HepG2 (cell line): ENCODE measurements at regions not wholly inside any gene's neighbourhood (a gene's known extent, or its start where the extent isn't known, plus 50 kb on each side); places are given as distances from the start of the nearest gene placed in this dataset.
A peak's percentile ranks its signal among the peaks of the same experiment; 100 is the strongest.

Experiments used
- ARID3A ChIP-seq: IDR thresholded peaks from 2 replicates; pipeline ENCODE4 v1.6.1; 2012; ENCODE audit warnings: low read depth, low read length, improper control_type of control experiment
- ATF4 ChIP-seq, 2 experiments: fragments of 450-650 bp in 1 of 2; sonication (generic) in 1 of 2; formaldehyde crosslinking; IDR thresholded peaks; 2 replicates each; pipeline versions ENCODE4 v1.5.0 to v1.8.0; 2020 to 2022; ENCODE audit warnings: mild to moderate bottlenecking in 1 of 2, missing genetic modification reagents in 1 of 2
- CEBPG ChIP-seq: IDR thresholded peaks from 2 replicates; pipeline ENCODE4 v1.6.1; 2016
- GABPB1 ChIP-seq: IDR thresholded peaks from 2 replicates; pipeline ENCODE4 v1.6.1; 2016; ENCODE audit warnings: mild to moderate bottlenecking, missing genetic modification reagents, moderate library complexity, missing compliant biosample characterization
- HMG20A ChIP-seq: IDR thresholded peaks from 2 replicates; pipeline ENCODE4 v1.6.1; 2016; ENCODE audit warnings: borderline replicate concordance
- HOMEZ ChIP-seq: IDR thresholded peaks from 2 replicates; pipeline ENCODE4 v1.6.1; 2016; ENCODE audit warnings: low read depth
- MED1 ChIP-seq: sonication (generic); formaldehyde crosslinking; IDR thresholded peaks from 2 replicates; pipeline ENCODE4 v1.4.0; 2020; ENCODE audit warnings: missing genetic modification reagents
- NFYC ChIP-seq: IDR thresholded peaks from 2 replicates; pipeline ENCODE4 v1.6.1; 2016; ENCODE audit warnings: missing genetic modification reagents, missing compliant biosample characterization
- NR2C2 ChIP-seq: sonication (generic); formaldehyde crosslinking; IDR thresholded peaks from 2 replicates; pipeline ENCODE4 v1.4.0; 2020; ENCODE audit warnings: missing genetic modification reagents, mild to moderate bottlenecking, moderate library complexity, borderline replicate concordance
- NR2F6 ChIP-seq, 2 experiments: IDR thresholded peaks; 2 replicates each; pipeline ENCODE4 v1.6.1; 2016; ENCODE audit warnings: antibody characterized with exemption in 1 of 2, mild to moderate bottlenecking in 1 of 2
- PAXIP1 ChIP-seq: sonication (generic); formaldehyde crosslinking; conservative IDR thresholded peaks from 2 replicates; pipeline ENCODE4 v1.4.0; 2020; ENCODE audit warnings: mild to moderate bottlenecking, missing genetic modification reagents, moderate library complexity
- POGZ ChIP-seq: sonication (generic); formaldehyde crosslinking; IDR thresholded peaks from 2 replicates; pipeline ENCODE4 v1.4.0; 2020; ENCODE audit warnings: mild to moderate bottlenecking, missing genetic modification reagents
- RBFOX2 ChIP-seq: fragments of 200-400 bp; formaldehyde crosslinking; IDR thresholded peaks from 2 replicates; pipeline ENCODE4 v1.6.1; 2017; ENCODE audit warnings: low read depth, mild to moderate bottlenecking, low read length
- SALL1 ChIP-seq: sonication (generic); formaldehyde crosslinking; IDR thresholded peaks from 2 replicates; pipeline ENCODE4 v1.8.0; 2022; ENCODE audit warnings: mild to moderate bottlenecking, missing genetic modification reagents
- SOX5 ChIP-seq: IDR thresholded peaks from 2 replicates; pipeline ENCODE4 v1.6.1; 2016; ENCODE audit warnings: borderline replicate concordance
- SOX6 ChIP-seq, 2 experiments: fragments of 450-650 bp in 1 of 2; sonication (generic) in 1 of 2; formaldehyde crosslinking in 1 of 2; IDR thresholded peaks; 2 replicates each; pipeline versions ENCODE4 v1.4.0 to v1.6.1; 2017 to 2020; ENCODE audit warnings: antibody characterized with exemption in 1 of 2, mild to moderate bottlenecking in 1 of 2, missing genetic modification reagents in 1 of 2
- THAP11 ChIP-seq: IDR thresholded peaks from 2 replicates; pipeline ENCODE4 v1.6.1; 2016; ENCODE audit warnings: missing biosample characterization, missing genetic modification reagents
- ZMYM4 ChIP-seq: sonication (generic); formaldehyde crosslinking; IDR thresholded peaks from 2 replicates; pipeline ENCODE4 v1.8.1; 2023; ENCODE audit warnings: mild to moderate bottlenecking, missing genetic modification reagents
- ZNF101 ChIP-seq: sonication (generic); formaldehyde crosslinking; IDR thresholded peaks from 2 replicates; pipeline ENCODE4 v1.4.0; 2020; ENCODE audit warnings: mild to moderate bottlenecking, low read depth, missing genetic modification reagents, borderline replicate concordance
- ZNF331 ChIP-seq: sonication (generic); formaldehyde crosslinking; IDR thresholded peaks from 2 replicates; pipeline ENCODE4 v1.4.0; 2020; ENCODE audit warnings: missing genetic modification reagents
- ZNF430 ChIP-seq: sonication (generic); formaldehyde crosslinking; IDR thresholded peaks from 2 replicates; pipeline ENCODE4 v1.9.0; 2021; ENCODE audit warnings: mild to moderate bottlenecking, missing genetic modification reagents
- ZNF576 ChIP-seq: sonication (generic); formaldehyde crosslinking; IDR thresholded peaks from 2 replicates; pipeline ENCODE4 v1.4.0; 2020; ENCODE audit warnings: mild to moderate bottlenecking, missing genetic modification reagents

- peak; percentile 49 for TF ChIP-seq PAXIP1 (CRISPR knock-in tag)
- TF ChIP-seq CEBPG (CRISPR knock-in tag) = peak; percentile 19; the same call in 1 of the 2 replicates
- TF ChIP-seq ZNF331 (CRISPR knock-in tag) = peak; percentile 23; the same call in 1 of the 2 replicates
- TF ChIP-seq MED1 (CRISPR knock-in tag) = peak; percentile 72
- TF ChIP-seq ATF4 (CRISPR knock-in tag; IDR thresholded peaks at IDR 0.05) = 0 out of 4 replicates have a peak, but pooled peaks of 1 of the 2 experiments have one; percentile 25
- no peak for TF ChIP-seq NFYC (CRISPR knock-in tag)
- peak; percentile 44; the same call in 1 of the 2 replicates for TF ChIP-seq SOX5 (CRISPR knock-in tag)
- TF ChIP-seq ZNF430 = no peak
- no peak for TF ChIP-seq ZNF576 (CRISPR knock-in tag)
- peak; percentile 20; the same call in 1 of the 2 replicates for TF ChIP-seq NR2C2 (CRISPR knock-in tag)
- 0 out of 2 replicates have a peak, but pooled peaks have one; percentile 25 for TF ChIP-seq POGZ
- TF ChIP-seq THAP11 = 0 out of 2 replicates have a peak, but pooled peaks have one; percentile 20
- peak; percentile 84; the same call in 1 of the 2 replicates for TF ChIP-seq HOMEZ
- peak; percentile 74 for TF ChIP-seq SALL1 (CRISPR knock-in tag)
- TF ChIP-seq ZNF101 (CRISPR knock-in tag) = no peak
- no peak for TF ChIP-seq SOX6 (IDR thresholded peaks at IDR 0.05)
- 0 out of 2 replicates have a peak, but pooled peaks have one; percentile 22 for TF ChIP-seq SOX6 (CRISPR knock-in tag; IDR thresholded peaks at IDR 0.05)
- peak; percentile 63; the same call in 1 of the 2 replicates for TF ChIP-seq HMG20A (CRISPR knock-in tag)
- peak; percentile 66; the same call in 1 of the 2 replicates for TF ChIP-seq GABPB1 (CRISPR knock-in tag)
- no peak for TF ChIP-seq RBFOX2
- TF ChIP-seq NR2F6 (IDR thresholded peaks at IDR 0.05) = peak; percentile 69
- TF ChIP-seq NR2F6 (CRISPR knock-in tag; IDR thresholded peaks at IDR 0.05) = no peak; the same call in 1 of the 2 replicates
- peak; percentile 58; the same call in 1 of the 2 replicates for TF ChIP-seq ARID3A
- peak; percentile 52 for TF ChIP-seq ZMYM4 (CRISPR knock-in tag)
Observed at GRCh38 chr2:191625016-191625415, 52.9 kb upstream of the NABP1 start (continued).
